ENCODE measurements at regions not wholly inside any gene's neighbourhood (a gene's known extent, or its start where the extent isn't known, plus 50 kb on each side); places are given as distances from the start of the nearest gene placed in this dataset.

DNA sequence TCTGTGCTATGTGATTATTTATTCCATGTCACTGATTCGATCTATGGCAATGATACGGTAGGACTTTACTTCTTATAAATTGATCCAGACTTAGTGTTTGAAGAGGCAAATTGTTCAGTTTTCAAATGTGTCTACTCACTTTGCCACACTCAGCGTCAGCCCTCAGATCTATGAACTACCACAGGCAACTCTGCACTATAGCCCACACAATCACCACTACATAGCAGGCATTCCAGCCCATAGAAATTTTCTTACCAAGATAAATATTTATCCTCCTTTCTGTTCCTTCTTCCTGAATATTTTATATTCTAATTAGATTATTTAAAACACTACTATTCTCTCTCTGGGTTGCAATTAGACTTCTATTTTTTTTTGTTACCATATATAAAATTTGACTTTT is 776.1 kb downstream of the BRINP3 start:
- TF ChIP-seq, protein P1, sequence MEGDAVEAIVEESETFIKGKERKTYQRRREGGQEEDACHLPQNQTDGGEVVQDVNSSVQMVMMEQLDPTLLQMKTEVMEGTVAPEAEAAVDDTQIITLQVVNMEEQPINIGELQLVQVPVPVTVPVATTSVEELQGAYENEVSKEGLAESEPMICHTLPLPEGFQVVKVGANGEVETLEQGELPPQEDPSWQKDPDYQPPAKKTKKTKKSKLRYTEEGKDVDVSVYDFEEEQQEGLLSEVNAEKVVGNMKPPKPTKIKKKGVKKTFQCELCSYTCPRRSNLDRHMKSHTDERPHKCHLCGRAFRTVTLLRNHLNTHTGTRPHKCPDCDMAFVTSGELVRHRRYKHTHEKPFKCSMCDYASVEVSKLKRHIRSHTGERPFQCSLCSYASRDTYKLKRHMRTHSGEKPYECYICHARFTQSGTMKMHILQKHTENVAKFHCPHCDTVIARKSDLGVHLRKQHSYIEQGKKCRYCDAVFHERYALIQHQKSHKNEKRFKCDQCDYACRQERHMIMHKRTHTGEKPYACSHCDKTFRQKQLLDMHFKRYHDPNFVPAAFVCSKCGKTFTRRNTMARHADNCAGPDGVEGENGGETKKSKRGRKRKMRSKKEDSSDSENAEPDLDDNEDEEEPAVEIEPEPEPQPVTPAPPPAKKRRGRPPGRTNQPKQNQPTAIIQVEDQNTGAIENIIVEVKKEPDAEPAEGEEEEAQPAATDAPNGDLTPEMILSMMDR (IDR thresholded peaks at IDR 0.05): no peak
- no peak for TF ChIP-seq POLR2A (IDR thresholded peaks at IDR 0.05)

All from esophagus squamous epithelium (tissue), 4 donors.